Glomerular endothelial cell (primary cell): ENCODE measurements at regions not wholly inside any gene's neighbourhood (a gene's known extent, or its start where the extent isn't known, plus 50 kb on each side); places are given as distances from the start of the nearest gene placed in this dataset.
"Not testable (repeated sequence)": the region's sequence is repeated elsewhere in the genome, so short reads cannot be mapped to it uniquely, and the experiment has no call there.

Experiments
- DNase-seq: peaks from one replicate; pipeline ENCODE4 v3.0.0-alpha.2; 2011; ENCODE audit warnings: low read depth, low spot score; ENCODE audit errors: extremely low read depth

- DNase-seq, result no peak
These were observed 202.4 kb downstream of the SLC4A3 start for GRCh38 chr2:219829667-219830352.

- no peak for DNase-seq
These were observed 202.9 kb downstream of the SLC4A3 start for GRCh38 chr2:219830353-219830738.

GRCh38 chr2:219831957-219832356 lies 204.5 kb downstream of the SLC4A3 start:
- DNase-seq, result no peak

GRCh38 chr2:219832904-219833303 lies 205.5 kb downstream of the SLC4A3 start:
- DNase-seq, result no peak

- no peak for DNase-seq
These were observed 208.1 kb downstream of the SLC4A3 start for GRCh38 chr2:219835493-219835892.

- no peak for DNase-seq
These were observed 209.3 kb downstream of the SLC4A3 start for GRCh38 chr2:219836647-219837177.

GRCh38 chr2:219844401-219845091 lies 217.1 kb downstream of the SLC4A3 start:
- no peak for DNase-seq

- DNase-seq, result no peak
These were observed 221.5 kb downstream of the SLC4A3 start for GRCh38 chr2:219848882-219849281.

- DNase-seq, result no peak
These were observed 223.7 kb downstream of the SLC4A3 start for GRCh38 chr2:219851169-219851568.

GRCh38 chr2:219851801-219852481 lies 224.5 kb downstream of the SLC4A3 start:
- DNase-seq, result no peak

- DNase-seq, result no peak
These were observed 225.2 kb downstream of the SLC4A3 start for GRCh38 chr2:219852626-219853025.

- DNase-seq, result no peak
These were observed 229.2 kb downstream of the SLC4A3 start for GRCh38 chr2:219856602-219857001.

- DNase-seq, result no peak
These were observed 230.3 kb downstream of the SLC4A3 start for GRCh38 chr2:219857751-219858150.

GRCh38 chr2:219861307-219861706 lies 233.9 kb downstream of the SLC4A3 start:
- no peak for DNase-seq

GRCh38 chr2:219864154-219864553 lies 236.7 kb downstream of the SLC4A3 start:
- DNase-seq, result no peak

- DNase-seq, result no peak
These were observed 241.2 kb downstream of the SLC4A3 start for GRCh38 chr2:219868635-219869034.

- no peak for DNase-seq
These were observed 242.6 kb downstream of the SLC4A3 start for GRCh38 chr2:219870041-219870440.

GRCh38 chr2:219871351-219871750 lies 243.9 kb downstream of the SLC4A3 start:
- no peak for DNase-seq

- no peak for DNase-seq
These were observed 247.6 kb downstream of the SLC4A3 start for GRCh38 chr2:219875036-219875435.

GRCh38 chr2:219875986-219876385 lies 248.6 kb downstream of the SLC4A3 start:
- DNase-seq, result not testable (repeated sequence)

- no peak for DNase-seq
These were observed 249.5 kb downstream of the SLC4A3 start for GRCh38 chr2:219876931-219877330.

GRCh38 chr2:219877728-219878127 lies 250.3 kb downstream of the SLC4A3 start:
- no peak for DNase-seq
